Esophagus squamous epithelium (tissue), 5 donors: ENCODE measurements at regions not wholly inside any gene's neighbourhood (a gene's known extent, or its start where the extent isn't known, plus 50 kb on each side); places are given as distances from the start of the nearest gene placed in this dataset.

Experiments used
- DNase-seq: peaks from one replicate; lab custom pipeline; 2025; lab: John Stamatoyannopoulos, UW
- H3K27ac ChIP-seq, 4 donors: fragments of 200-600 bp; sonication (generic); one replicate each; pipeline ENCODE4 v1.5.1; 2016 to 2019; ENCODE audit warnings: mild to moderate bottlenecking in 1 of 4
- H3K27me3 ChIP-seq, 4 donors: fragments of 200-600 bp; sonication (generic); 1 replicate in 3 of 4; 2 replicates in 1 of 4; pipeline versions ENCODE4 v1.5.1 to v1.6.0; 2017 to 2021; ENCODE audit warnings: antibody characterized with exemption in 1 of 4
- H3K36me3 ChIP-seq, 3 donors: fragments of 200-600 bp; sonication (generic); one replicate each; pipeline ENCODE4 v1.5.1; 2016 to 2019
- H3K4me1 ChIP-seq, 3 donors: fragments of 200-600 bp; sonication (generic); one replicate each; pipeline ENCODE4 v1.5.1; 2017 to 2019
- H3K4me3 ChIP-seq, 4 donors: fragments of 200-600 bp; sonication (generic); 1 replicate in 3 of 4; 2 replicates in 1 of 4; pipeline ENCODE4 v1.5.1; 2016 to 2019; ENCODE audit warnings: mild to moderate bottlenecking in 2 of 4, moderate library complexity in 1 of 4
- H3K9me3 ChIP-seq, 3 donors: fragments of 200-600 bp; sonication (generic); one replicate each; pipeline ENCODE4 v1.5.1; 2016 to 2019
- POLR2A ChIP-seq, 4 donors: fragments of 450-650 bp; IDR thresholded peaks; one replicate each; pipeline ENCODE4 v1.6.1; 2017; ENCODE audit warnings: antibody characterized with exemption in 4 of 4, mild to moderate bottlenecking in 4 of 4, moderate library complexity in 3 of 4
- WGBS, 2 donors: methylation state at CpG; one replicate each; pipeline ENCODE4 v1.1.5; 2018; 5-methylcytosine and 5-hydroxymethylcytosine counted together
- intact Hi-C: fragments of 100-400 bp; cut with DNase I; formaldehyde crosslinking; loops from one replicate; pipeline ENCODE4 v1.15.0; 2022
- TF ChIP-seq, protein P1 (sequence below), 6 experiments: fragments of 450-650 bp in 4 of 6; fragments of 200-600 bp in 2 of 6; sonication (generic) in 2 of 6; IDR thresholded peaks; one replicate each; pipeline ENCODE4 v1.5.1; 2016 to 2019; ENCODE audit warnings: antibody characterized with exemption in 6 of 6, mild to moderate bottlenecking in 4 of 6, moderate library complexity in 4 of 6
- donor health status: DM: yes; HTN: yes; CAD: no.

- H3K4me3 ChIP-seq, result no peak overlapping the region
- no peak for DNase-seq
- H3K4me1 ChIP-seq, result no peaks in the 10 kb centered on the region
- H3K36me3 ChIP-seq, result no peaks in the 10 kb centered on the region
- no peaks in the 10 kb centered on the region for H3K27me3 ChIP-seq
- intact Hi-C loops, result no loop called here
- H3K9me3 ChIP-seq, result no peaks in the 10 kb centered on the region
- 33 to 48% methylated on average over 2 of the region's 2 CpGs for whole genome bisulfite sequencing, 2 donors
- TF ChIP-seq, protein P1, sequence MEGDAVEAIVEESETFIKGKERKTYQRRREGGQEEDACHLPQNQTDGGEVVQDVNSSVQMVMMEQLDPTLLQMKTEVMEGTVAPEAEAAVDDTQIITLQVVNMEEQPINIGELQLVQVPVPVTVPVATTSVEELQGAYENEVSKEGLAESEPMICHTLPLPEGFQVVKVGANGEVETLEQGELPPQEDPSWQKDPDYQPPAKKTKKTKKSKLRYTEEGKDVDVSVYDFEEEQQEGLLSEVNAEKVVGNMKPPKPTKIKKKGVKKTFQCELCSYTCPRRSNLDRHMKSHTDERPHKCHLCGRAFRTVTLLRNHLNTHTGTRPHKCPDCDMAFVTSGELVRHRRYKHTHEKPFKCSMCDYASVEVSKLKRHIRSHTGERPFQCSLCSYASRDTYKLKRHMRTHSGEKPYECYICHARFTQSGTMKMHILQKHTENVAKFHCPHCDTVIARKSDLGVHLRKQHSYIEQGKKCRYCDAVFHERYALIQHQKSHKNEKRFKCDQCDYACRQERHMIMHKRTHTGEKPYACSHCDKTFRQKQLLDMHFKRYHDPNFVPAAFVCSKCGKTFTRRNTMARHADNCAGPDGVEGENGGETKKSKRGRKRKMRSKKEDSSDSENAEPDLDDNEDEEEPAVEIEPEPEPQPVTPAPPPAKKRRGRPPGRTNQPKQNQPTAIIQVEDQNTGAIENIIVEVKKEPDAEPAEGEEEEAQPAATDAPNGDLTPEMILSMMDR (IDR thresholded peaks at IDR 0.05), result no peak
- no peak for TF ChIP-seq POLR2A (IDR thresholded peaks at IDR 0.05)
- H3K27ac ChIP-seq, result no peak overlapping the region
Observed at GRCh38 chr20:4444404-4444803, 195.3 kb upstream of the ADRA1D start.

DNA sequence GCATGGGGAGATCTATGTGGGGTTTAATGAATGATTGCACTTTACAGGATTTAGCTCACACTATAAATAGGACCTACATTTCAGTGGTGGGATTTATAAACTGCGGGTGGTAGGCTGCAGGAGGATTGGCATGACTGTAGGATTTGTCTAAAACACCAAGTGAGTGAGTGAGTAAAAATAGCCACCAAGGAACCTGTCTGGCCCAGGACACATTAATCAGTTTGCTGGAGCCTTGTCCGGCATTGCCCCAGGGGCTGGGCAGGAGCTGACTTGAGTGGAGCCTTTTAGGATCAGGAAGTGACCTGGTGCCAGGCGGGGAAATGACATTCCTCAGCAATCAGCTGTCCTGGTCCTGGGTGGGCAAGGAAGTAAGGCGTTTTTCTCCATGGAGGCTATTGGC, 193.9 kb upstream of the ADRA1D start:
- no peak overlapping the region for H3K4me3 ChIP-seq
- no peak for DNase-seq
- WGBS, 2 donors, result 45 to 56% methylated on average over 4 of the region's 4 CpGs
- TF ChIP-seq POLR2A (IDR thresholded peaks at IDR 0.05), result no peak
- TF ChIP-seq, protein P1 (IDR thresholded peaks at IDR 0.05), result no peak
- intact Hi-C loops, result no loop called here
- no peaks in the 10 kb centered on the region for H3K36me3 ChIP-seq
- H3K4me1 ChIP-seq, result no peaks in the 10 kb centered on the region
- no peaks in the 10 kb centered on the region for H3K9me3 ChIP-seq
- H3K27ac ChIP-seq, result no peak overlapping the region
- H3K27me3 ChIP-seq, result no peaks in the 10 kb centered on the region

DNA sequence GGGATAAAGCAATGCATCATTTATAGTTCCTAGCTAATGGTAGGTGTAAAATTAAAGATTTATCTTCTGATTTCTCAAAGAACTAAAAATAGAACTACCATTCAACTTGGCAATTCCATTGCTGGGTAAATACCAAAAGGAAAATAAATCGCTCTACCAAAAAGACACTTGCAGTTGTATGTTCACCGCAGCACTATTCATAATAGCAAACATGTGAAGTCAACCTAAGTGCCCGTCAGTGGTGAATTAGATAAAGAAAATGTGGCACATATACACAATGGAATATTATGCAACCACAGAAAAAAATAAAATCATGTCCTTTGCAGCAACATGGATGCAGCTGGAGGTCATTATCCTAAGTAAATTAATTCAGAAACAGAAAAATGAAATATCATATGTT, 192.8 kb upstream of the ADRA1D start:
- Histone ChIP-seq H3K4me1 (no peaks in the 10 kb centered on the region), H3K36me3 (no peaks in the 10 kb centered on the region), H3K9me3 (no peaks in the 10 kb centered on the region), H3K27ac (no peak overlapping the region), H3K4me3 (no peak overlapping the region), H3K27me3 (no peaks in the 10 kb centered on the region)
- 84 to 88% methylated on average over 3 of the region's 3 CpGs for WGBS, 2 donors
- no peak for DNase-seq
- TF ChIP-seq POLR2A (IDR thresholded peaks at IDR 0.05), result no peak
- TF ChIP-seq, protein P1 (IDR thresholded peaks at IDR 0.05), result no peak
- intact Hi-C loops, result no loop called here

DNA sequence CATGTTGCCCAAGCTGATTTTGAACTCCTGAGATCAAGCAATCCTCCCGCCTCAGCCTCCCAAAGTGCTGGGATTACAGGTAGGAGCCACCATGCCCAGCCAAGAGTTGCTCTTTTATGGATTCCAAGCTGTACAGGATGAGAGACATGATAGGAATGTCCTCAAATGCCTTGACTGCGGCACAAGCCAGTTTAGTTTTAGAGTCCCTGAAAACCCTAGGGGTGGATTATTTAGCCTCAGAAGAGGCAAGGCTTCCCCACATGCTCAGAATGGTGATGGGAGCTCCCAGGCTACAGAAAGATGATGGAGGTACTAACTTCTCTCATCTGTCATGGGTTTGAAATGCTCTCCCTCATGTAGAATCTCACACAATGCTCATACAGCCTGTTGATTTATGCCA, 192.1 kb upstream of the ADRA1D start:
- intact Hi-C loops, result no loop called here
- H3K4me3 ChIP-seq, result no peak overlapping the region
- TF ChIP-seq, protein P1 (IDR thresholded peaks at IDR 0.05), result no peak
- TF ChIP-seq POLR2A (IDR thresholded peaks at IDR 0.05), result no peak
- H3K36me3 ChIP-seq, result no peaks in the 10 kb centered on the region
- H3K27ac ChIP-seq, result no peak overlapping the region
- no peaks in the 10 kb centered on the region for H3K9me3 ChIP-seq
- no peak for DNase-seq
- WGBS, 2 donors, result 100% methylated on average over 1 to 2 of the region's 2 CpGs
- H3K4me1 ChIP-seq, result no peaks in the 10 kb centered on the region
- H3K27me3 ChIP-seq, result no peaks in the 10 kb centered on the region

DNA sequence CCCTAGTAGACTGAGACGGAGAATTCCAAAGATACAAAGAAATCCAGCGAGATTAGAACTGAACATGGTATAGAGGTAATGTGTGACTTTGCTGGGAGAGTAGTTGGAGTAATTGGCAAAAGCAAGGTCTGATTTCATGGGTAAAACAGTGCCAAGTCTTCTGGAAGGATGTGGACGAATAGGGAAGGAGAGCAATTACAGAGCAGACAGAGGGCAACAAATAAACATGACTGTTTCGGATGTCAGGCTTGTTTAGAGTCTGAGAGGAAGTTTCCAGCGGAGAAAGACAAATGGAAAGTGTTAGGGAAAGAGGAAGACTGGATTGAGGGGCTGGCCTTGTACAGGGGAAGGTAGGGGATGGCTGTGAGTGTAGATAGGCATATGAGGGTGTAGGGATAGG, 190.4 kb upstream of the ADRA1D start:
- no peak overlapping the region for H3K4me3 ChIP-seq
- no peaks in the 10 kb centered on the region for H3K27me3 ChIP-seq
- intact Hi-C loops, result no loop called here
- TF ChIP-seq, protein P1 (IDR thresholded peaks at IDR 0.05), result no peak
- no peak for TF ChIP-seq POLR2A (IDR thresholded peaks at IDR 0.05)
- H3K4me1 ChIP-seq, result no peaks in the 10 kb centered on the region
- no peak for DNase-seq
- 61 to 70% methylated on average over 5 of the region's 5 CpGs for WGBS, 2 donors
- no peak overlapping the region for H3K27ac ChIP-seq
- H3K36me3 ChIP-seq, result no peaks in the 10 kb centered on the region
- no peaks in the 10 kb centered on the region for H3K9me3 ChIP-seq
